Thyroid gland (tissue), 4 donors: ENCODE measurements at regions not wholly inside any gene's neighbourhood (a gene's known extent, or its start where the extent isn't known, plus 50 kb on each side); places are given as distances from the start of the nearest gene placed in this dataset.
"Not testable (repeated sequence)": the region's sequence is repeated elsewhere in the genome, so short reads cannot be mapped to it uniquely, and the experiment has no call there.

Source experiments
- DNase-seq, 2 donors: peaks; one replicate each; pipeline ENCODE4 v3.0.0-alpha.2; 2019
- H3K27ac ChIP-seq, 3 donors: fragments of 200-600 bp; sonication (generic); 1 replicate in 2 of 3; 2 replicates in 1 of 3; pipeline ENCODE4 v1.5.1; 2016 to 2019; ENCODE audit warnings: mild to moderate bottlenecking in 1 of 3, moderate library complexity in 1 of 3
- H3K27me3 ChIP-seq: fragments of 200-600 bp; sonication (generic); one replicate; pipeline ENCODE4 v1.5.1; 2019
- H3K36me3 ChIP-seq, 2 donors: fragments of 200-600 bp; sonication (generic); one replicate each; pipeline ENCODE4 v1.5.1; 2016 to 2019
- H3K4me1 ChIP-seq, 2 donors: fragments of 200-600 bp; sonication (generic); one replicate each; pipeline ENCODE4 v1.5.1; 2017 to 2019
- H3K4me3 ChIP-seq, 3 donors: fragments of 200-600 bp; sonication (generic); replicated peaks in 1 of 3; 1 replicate in 2 of 3; 2 replicates in 1 of 3; pipeline ENCODE4 v1.5.1; 2016; ENCODE audit warnings: mild to moderate bottlenecking in 1 of 3
- H3K9me3 ChIP-seq: fragments of 200-600 bp; sonication (generic); one replicate; pipeline ENCODE4 v1.5.1; 2017
- POLR2A ChIP-seq, 2 donors: fragments of 450-650 bp; IDR thresholded peaks; one replicate each; pipeline ENCODE4 v1.6.1; 2017; ENCODE audit warnings: antibody characterized with exemption in 2 of 2, mild to moderate bottlenecking in 2 of 2, moderate library complexity in 1 of 2
- WGBS, 2 donors: methylation state at CpG; one replicate each; pipeline ENCODE4 v1.1.5; 2017; 5-methylcytosine and 5-hydroxymethylcytosine counted together
- intact Hi-C: fragments of 100-400 bp; cut with DNase I; formaldehyde crosslinking; loops from one replicate; pipeline ENCODE4 v1.15.1; 2023
- TF ChIP-seq, protein P1 (sequence below), 6 experiments: fragments of 200-600 bp in 3 of 6; fragments of 450-650 bp in 3 of 6; sonication (generic) in 3 of 6; IDR thresholded peaks; one replicate each; pipeline ENCODE4 v1.5.1; 2016 to 2019; ENCODE audit warnings: antibody characterized with exemption in 6 of 6, mild to moderate bottlenecking in 2 of 6, inconsistent platforms in 1 of 6, moderate library complexity in 1 of 6

DNA sequence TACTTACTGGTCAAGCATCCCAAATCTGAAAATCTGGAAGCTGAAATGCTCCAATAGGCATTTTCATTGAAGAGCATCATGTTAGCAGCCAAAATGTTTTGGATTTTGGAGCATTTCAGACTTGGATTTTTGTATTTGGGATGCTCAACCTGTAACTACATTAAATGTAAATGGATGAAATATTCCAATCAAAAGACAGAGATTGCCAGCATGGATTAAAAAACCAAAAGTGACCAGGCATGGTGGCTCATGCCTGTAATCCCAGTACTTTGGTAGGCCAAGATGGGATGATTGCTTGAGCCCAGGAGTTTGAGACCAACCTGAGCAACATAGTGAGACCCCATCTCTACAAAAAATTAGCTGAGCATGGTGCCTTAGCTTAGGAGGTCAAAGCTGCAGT, 110.3 kb downstream of the URB2 start:
- TF ChIP-seq POLR2A (IDR thresholded peaks at IDR 0.05), result no peak
- TF ChIP-seq, protein P1, sequence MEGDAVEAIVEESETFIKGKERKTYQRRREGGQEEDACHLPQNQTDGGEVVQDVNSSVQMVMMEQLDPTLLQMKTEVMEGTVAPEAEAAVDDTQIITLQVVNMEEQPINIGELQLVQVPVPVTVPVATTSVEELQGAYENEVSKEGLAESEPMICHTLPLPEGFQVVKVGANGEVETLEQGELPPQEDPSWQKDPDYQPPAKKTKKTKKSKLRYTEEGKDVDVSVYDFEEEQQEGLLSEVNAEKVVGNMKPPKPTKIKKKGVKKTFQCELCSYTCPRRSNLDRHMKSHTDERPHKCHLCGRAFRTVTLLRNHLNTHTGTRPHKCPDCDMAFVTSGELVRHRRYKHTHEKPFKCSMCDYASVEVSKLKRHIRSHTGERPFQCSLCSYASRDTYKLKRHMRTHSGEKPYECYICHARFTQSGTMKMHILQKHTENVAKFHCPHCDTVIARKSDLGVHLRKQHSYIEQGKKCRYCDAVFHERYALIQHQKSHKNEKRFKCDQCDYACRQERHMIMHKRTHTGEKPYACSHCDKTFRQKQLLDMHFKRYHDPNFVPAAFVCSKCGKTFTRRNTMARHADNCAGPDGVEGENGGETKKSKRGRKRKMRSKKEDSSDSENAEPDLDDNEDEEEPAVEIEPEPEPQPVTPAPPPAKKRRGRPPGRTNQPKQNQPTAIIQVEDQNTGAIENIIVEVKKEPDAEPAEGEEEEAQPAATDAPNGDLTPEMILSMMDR (IDR thresholded peaks at IDR 0.05), result no peak
- no peaks in the 10 kb centered on the region for H3K9me3 ChIP-seq
- DNase-seq, result no peak
- no peaks in the 10 kb centered on the region for H3K36me3 ChIP-seq
- intact Hi-C loops, result no loop called here
- H3K27me3 ChIP-seq, result no peaks in the 10 kb centered on the region
- no peak overlapping the region for H3K27ac ChIP-seq
- H3K4me3 ChIP-seq, result no peak overlapping the region
- H3K4me1 ChIP-seq, result no peaks in the 10 kb centered on the region

DNA sequence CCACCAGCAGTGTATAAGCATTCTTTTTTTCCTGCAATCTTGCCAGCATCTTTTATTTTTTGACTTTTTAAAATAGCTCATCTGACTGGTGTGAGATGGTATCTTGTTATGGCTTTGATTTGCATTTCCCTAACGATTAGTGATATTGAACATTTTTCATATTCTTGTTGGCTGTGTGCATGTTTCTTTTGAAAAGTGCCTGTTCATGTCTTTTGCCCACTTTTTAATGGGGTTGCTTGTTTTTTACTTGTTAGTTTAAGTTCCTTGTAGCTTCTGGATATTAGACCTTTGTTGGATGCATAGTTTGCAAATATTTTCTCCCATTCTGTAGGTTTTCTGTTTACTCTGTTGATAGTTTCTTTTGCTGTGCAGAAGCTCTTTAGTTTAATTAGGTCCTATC, 116.6 kb downstream of the URB2 start:
- H3K27ac ChIP-seq, H3K36me3 ChIP-seq, H3K4me3 ChIP-seq, H3K4me1 ChIP-seq, DNase-seq, H3K9me3 ChIP-seq, H3K27me3 ChIP-seq, intact Hi-C loops: not testable (repeated sequence)
- 65 to 88% methylated on average over 1 of the region's 1 CpG for WGBS, 2 donors

DNA sequence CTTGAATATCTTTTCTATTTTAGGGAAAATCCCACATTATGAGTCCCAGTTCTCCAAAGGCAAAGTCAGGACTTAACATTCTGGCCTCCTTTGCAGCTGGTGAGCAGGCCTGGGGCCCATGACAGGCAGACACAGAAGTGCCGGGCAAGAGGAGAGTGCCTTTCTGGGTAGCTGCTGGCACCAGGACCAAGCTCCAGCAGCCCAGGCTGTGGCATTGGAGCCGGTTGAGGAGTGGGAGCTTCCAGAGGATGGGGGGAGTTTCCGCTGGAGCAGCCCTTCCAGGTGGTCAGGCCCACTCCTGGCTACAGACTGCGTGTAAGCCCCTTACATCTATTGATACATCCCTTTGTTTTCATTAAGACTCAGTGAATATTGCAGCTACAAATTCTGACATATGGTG, 123.9 kb downstream of the URB2 start:
- Histone ChIP-seq H3K4me1 (no peaks in the 10 kb centered on the region), H3K9me3 (no peaks in the 10 kb centered on the region), H3K27ac (no peak overlapping the region), H3K4me3 (no peak overlapping the region), H3K27me3 (no peaks in the 10 kb centered on the region), H3K36me3 (no peaks in the 10 kb centered on the region)
- intact Hi-C loops, result no loop called here
- DNase-seq, result no peak
- WGBS, 2 donors, result 93 to 97% methylated on average over 3 to 4 of the region's 4 CpGs
- TF ChIP-seq, protein P1 (IDR thresholded peaks at IDR 0.05), result no peak
- TF ChIP-seq POLR2A (IDR thresholded peaks at IDR 0.05), result no peak

DNA sequence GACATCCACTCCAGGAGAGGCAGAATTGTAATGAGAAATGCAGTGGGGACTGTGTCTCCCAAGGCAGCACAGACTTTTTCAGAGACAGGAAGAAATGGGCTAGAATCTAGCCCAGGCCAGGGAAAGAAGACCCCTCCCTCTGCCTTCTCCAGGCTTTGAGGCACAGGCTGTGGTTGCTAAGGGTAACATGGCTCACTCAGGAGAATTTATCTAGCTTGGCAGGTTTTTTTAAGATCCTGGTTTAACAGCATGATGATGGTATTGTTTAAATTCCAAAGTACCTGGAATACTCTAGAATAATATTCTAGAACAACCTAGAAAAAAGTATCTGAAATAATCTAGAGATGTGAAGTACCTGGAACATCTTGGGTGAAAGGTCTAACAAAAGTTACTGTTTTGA, 125.6 kb downstream of the URB2 start:
- H3K4me3 ChIP-seq, result no peak overlapping the region
- no peak overlapping the region for H3K27ac ChIP-seq
- H3K9me3 ChIP-seq, result no peaks in the 10 kb centered on the region
- no peak for DNase-seq
- no peaks in the 10 kb centered on the region for H3K27me3 ChIP-seq
- H3K4me1 ChIP-seq, result no peaks in the 10 kb centered on the region
- TF ChIP-seq, protein P1 (IDR thresholded peaks at IDR 0.05), result no peak
- no peak for TF ChIP-seq POLR2A (IDR thresholded peaks at IDR 0.05)
- no peaks in the 10 kb centered on the region for H3K36me3 ChIP-seq
- intact Hi-C loops, result no loop called here

DNA sequence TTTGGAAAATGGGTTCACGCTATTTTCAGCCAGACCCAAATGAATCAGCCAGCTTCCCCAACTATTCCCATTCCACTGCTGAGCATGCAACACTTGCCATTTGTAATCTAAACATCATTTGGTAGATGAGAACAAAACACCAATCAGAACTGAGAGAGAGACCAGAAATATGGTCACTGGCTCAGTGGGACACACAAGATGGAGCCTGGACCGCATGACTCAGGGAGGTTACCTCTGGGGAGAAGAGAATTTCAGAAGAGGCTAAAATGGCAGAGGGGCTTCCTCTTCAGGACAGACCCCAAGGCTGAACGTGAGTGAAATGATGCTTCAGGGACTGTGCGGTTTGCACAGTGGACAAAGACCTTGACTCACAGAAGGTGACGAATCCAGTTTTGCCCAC, 126.6 kb downstream of the URB2 start:
- no peak overlapping the region for H3K4me3 ChIP-seq
- intact Hi-C loops, result no loop called here
- no peaks in the 10 kb centered on the region for H3K9me3 ChIP-seq
- H3K27ac ChIP-seq, result no peak overlapping the region
- TF ChIP-seq POLR2A (IDR thresholded peaks at IDR 0.05), result no peak
- TF ChIP-seq, protein P1 (IDR thresholded peaks at IDR 0.05), result no peak
- no peaks in the 10 kb centered on the region for H3K36me3 ChIP-seq
- H3K27me3 ChIP-seq, result no peaks in the 10 kb centered on the region
- no peak for DNase-seq
- H3K4me1 ChIP-seq, result no peaks in the 10 kb centered on the region
- 91 to 94% methylated on average over 5 of the region's 5 CpGs for WGBS, 2 donors
